Tibial nerve (tissue), 4 donors: ENCODE measurements at regions not wholly inside any gene's neighbourhood (a gene's known extent, or its start where the extent isn't known, plus 50 kb on each side); places are given as distances from the start of the nearest gene placed in this dataset.

Source experiments
- DNase-seq, 2 donors: peaks; one replicate each; pipeline ENCODE4 v3.0.0-alpha.2; 2019; ENCODE audit warnings: low spot score in 2 of 2
- H3K27ac ChIP-seq, 4 donors: fragments of 200-600 bp; sonication (generic) in 3 of 4; one replicate each; pipeline ENCODE4 v1.5.1; 2017 to 2019; ENCODE audit warnings: mild to moderate bottlenecking in 1 of 4
- H3K27me3 ChIP-seq, 2 donors: fragments of 200-600 bp; sonication (generic) in 1 of 2; one replicate each; pipeline versions ENCODE4 v1.5.1 to v1.6.0; 2017 to 2019
- H3K36me3 ChIP-seq, 3 donors: fragments of 200-600 bp; sonication (generic); one replicate each; pipeline ENCODE4 v1.5.1; 2018 to 2019
- H3K4me1 ChIP-seq, 4 donors: fragments of 200-600 bp; sonication (generic) in 3 of 4; one replicate each; pipeline ENCODE4 v1.5.1; 2017 to 2019
- H3K4me3 ChIP-seq, 4 donors: fragments of 200-600 bp; sonication (generic) in 3 of 4; one replicate each; pipeline ENCODE4 v1.5.1; 2017 to 2019; ENCODE audit warnings: mild to moderate bottlenecking in 1 of 4, moderate library complexity in 1 of 4
- H3K9me3 ChIP-seq, 4 donors: fragments of 200-600 bp; sonication (generic) in 3 of 4; one replicate each; pipeline ENCODE4 v1.5.1; 2017 to 2019
- EP300 ChIP-seq, 2 donors: sonication (generic); formaldehyde crosslinking; IDR thresholded peaks; one replicate each; pipeline ENCODE4 v1.6.1; 2017; ENCODE audit warnings: antibody characterized with exemption in 2 of 2, mild to moderate bottlenecking in 1 of 2
- POLR2A ChIP-seq, 2 donors: fragments of 450-650 bp; IDR thresholded peaks; one replicate each; pipeline ENCODE4 v1.6.1; 2017; ENCODE audit warnings: antibody characterized with exemption in 2 of 2, mild to moderate bottlenecking in 2 of 2, moderate library complexity in 2 of 2
- whole genome bisulfite sequencing, 2 donors: methylation state at CpG; one replicate each; pipeline ENCODE4 v1.1.5; 2018; 5-methylcytosine and 5-hydroxymethylcytosine counted together
- TF ChIP-seq, protein P1 (sequence below), 5 experiments: fragments of 200-600 bp in 3 of 5; fragments of 450-650 bp in 2 of 5; sonication (generic) in 3 of 5; IDR thresholded peaks; one replicate each; pipeline ENCODE4 v1.5.1; 2016 to 2019; ENCODE audit warnings: antibody characterized with exemption in 5 of 5, mild to moderate bottlenecking in 3 of 5, moderate library complexity in 2 of 5

DNA sequence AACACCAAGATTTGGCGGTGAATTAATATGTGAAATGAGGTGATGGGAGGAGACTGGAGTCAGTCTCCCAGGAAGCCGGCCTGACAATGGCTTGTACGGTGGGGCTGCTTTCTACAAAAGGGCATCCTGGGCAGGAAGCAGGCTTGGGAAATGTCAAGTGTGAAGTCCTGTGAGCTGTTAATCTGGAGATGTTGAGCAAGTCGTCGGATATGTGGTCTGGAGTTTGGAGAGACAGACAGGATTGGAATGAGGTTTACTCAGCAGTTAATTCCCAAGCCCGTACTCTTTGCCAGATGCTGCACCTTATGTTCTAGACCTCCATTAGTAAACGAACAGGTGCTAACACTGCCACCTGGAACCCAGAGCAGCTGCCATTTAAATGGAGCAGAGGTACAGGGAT is 107.7 kb upstream of the FOXC1 start:
- WGBS, 2 donors, result 65 to 67% methylated on average over 7 of the region's 7 CpGs
- H3K4me3 ChIP-seq, result no peak overlapping the region
- TF ChIP-seq POLR2A (IDR thresholded peaks at IDR 0.05) (no peak), EP300 (IDR thresholded peaks at IDR 0.05) (no peak)
- TF ChIP-seq, protein P1, sequence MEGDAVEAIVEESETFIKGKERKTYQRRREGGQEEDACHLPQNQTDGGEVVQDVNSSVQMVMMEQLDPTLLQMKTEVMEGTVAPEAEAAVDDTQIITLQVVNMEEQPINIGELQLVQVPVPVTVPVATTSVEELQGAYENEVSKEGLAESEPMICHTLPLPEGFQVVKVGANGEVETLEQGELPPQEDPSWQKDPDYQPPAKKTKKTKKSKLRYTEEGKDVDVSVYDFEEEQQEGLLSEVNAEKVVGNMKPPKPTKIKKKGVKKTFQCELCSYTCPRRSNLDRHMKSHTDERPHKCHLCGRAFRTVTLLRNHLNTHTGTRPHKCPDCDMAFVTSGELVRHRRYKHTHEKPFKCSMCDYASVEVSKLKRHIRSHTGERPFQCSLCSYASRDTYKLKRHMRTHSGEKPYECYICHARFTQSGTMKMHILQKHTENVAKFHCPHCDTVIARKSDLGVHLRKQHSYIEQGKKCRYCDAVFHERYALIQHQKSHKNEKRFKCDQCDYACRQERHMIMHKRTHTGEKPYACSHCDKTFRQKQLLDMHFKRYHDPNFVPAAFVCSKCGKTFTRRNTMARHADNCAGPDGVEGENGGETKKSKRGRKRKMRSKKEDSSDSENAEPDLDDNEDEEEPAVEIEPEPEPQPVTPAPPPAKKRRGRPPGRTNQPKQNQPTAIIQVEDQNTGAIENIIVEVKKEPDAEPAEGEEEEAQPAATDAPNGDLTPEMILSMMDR (IDR thresholded peaks at IDR 0.05), result no peak
- H3K4me1 ChIP-seq, result peaks cover 0 to 15% (median 0%) of the 10 kb centered on the region in 4 donors
- no peak overlapping the region for H3K27ac ChIP-seq
- no peaks in the 10 kb centered on the region for H3K27me3 ChIP-seq
- no peak for DNase-seq
- H3K36me3 ChIP-seq, result no peaks in the 10 kb centered on the region
- H3K9me3 ChIP-seq, result no peaks in the 10 kb centered on the region

DNA sequence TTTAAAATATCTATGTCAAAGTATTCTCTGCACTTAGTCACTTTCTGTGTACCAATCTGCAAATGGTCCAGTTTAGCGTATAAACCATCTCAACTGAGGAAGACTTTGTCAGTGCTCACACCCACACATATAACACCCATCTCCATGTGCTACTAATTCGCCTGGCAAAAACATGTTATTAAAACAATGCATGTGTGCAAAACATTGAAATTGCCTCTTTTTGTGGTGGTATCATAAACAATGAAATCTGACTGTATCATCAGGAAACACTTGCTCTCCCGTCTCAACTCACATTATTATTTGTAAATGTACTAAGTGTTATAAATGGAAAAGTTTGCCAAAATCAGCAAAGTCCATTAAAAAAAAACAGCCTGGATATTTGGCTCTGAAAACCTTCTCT is 105.9 kb upstream of the FOXC1 start:
- WGBS, 2 donors, result 18 to 48% methylated on average over 3 of the region's 3 CpGs
- Histone ChIP-seq H3K9me3 (no peaks in the 10 kb centered on the region), H3K27ac (no peak overlapping the region), H3K36me3 (no peaks in the 10 kb centered on the region), H3K4me3 (no peak overlapping the region), H3K4me1 (peaks cover 0 to 15% (median 0%) of the 10 kb centered on the region in 4 donors), H3K27me3 (no peaks in the 10 kb centered on the region)
- no peak for DNase-seq
- TF ChIP-seq EP300 (IDR thresholded peaks at IDR 0.05) (no peak), POLR2A (IDR thresholded peaks at IDR 0.05) (no peak)
- TF ChIP-seq, protein P1 (IDR thresholded peaks at IDR 0.05), result no peak

DNA sequence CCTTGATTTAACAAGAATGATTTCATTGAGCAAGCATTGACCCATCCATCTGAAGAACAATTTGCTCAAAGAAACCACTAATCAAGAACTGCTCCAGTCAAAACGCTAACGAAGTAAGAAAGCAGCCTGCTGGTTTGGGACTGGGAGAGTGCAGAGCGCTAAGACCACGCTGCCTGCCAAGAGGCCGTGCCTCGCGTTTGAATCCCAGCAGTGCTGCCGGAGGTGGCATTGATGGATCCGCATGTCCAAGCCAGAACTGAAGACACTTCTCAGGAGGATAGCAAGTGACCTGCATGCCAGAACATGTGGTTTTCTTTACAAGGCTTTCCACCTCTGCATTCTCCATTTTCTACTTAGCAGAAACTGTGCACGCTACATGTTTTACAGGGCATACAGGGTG is 105.2 kb upstream of the FOXC1 start:
- no peak for DNase-seq
- TF ChIP-seq POLR2A (IDR thresholded peaks at IDR 0.05) (no peak), EP300 (IDR thresholded peaks at IDR 0.05) (no peak)
- TF ChIP-seq, protein P1 (IDR thresholded peaks at IDR 0.05), result no peak
- Histone ChIP-seq H3K27me3 (no peaks in the 10 kb centered on the region), H3K27ac (no peak overlapping the region), H3K36me3 (no peaks in the 10 kb centered on the region), H3K4me1 (peaks cover 0 to 15% (median 0%) of the 10 kb centered on the region in 4 donors), H3K4me3 (no peak overlapping the region), H3K9me3 (no peaks in the 10 kb centered on the region)
- 60 to 79% methylated on average over 10 of the region's 10 CpGs for WGBS, 2 donors

DNA sequence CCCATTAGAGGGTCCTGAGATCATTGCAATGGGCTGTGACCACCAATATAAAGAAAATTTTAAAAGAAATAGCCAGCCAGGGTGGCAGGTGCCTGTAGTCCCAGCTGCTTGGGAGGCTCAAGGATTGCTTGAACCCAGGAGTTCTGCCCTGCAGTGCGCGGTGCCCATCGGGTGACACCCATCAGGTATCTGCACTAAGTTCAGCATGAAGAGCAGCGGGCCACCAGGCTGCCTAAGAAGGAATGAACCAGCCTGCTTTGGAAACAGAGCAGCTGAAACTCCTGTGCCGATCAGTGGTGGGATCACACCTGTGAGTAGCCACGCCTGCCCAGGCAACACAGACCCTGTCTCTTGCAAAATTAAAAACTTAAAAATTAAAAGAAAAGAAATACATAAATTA is 102.5 kb upstream of the FOXC1 start:
- no peak overlapping the region for H3K27ac ChIP-seq

DNA sequence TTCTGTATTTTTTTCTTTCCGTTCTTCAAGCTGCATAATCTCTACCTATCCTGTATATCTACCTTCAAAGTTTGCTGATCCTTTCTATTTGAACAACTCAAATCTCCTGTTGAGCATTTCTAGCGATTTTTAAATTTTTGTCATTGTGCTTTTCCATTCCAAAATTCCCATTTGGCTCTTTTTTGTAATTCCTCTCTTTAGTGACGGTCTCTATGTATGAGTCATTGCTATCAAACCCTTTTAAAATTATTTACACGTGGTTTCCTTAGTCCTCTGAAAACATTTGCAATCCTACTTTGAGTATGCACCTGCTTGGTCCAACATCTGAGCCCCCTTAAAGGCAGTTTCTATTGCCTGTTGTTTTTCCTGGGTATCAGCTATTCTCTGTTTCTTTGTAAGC is 100.5 kb upstream of the FOXC1 start:
- H3K36me3 ChIP-seq, result no peaks in the 10 kb centered on the region
- H3K4me1 ChIP-seq, result peaks cover 0 to 5% (median 0%) of the 10 kb centered on the region in 4 donors
- H3K9me3 ChIP-seq, result no peaks in the 10 kb centered on the region
- DNase-seq, result no peak
- H3K27ac ChIP-seq, result no peak overlapping the region
- 79% methylated on average over 4 of the region's 4 CpGs for WGBS, 2 donors
- TF ChIP-seq EP300 (IDR thresholded peaks at IDR 0.05), result no peak
- H3K27me3 ChIP-seq, result no peaks in the 10 kb centered on the region
- no peak overlapping the region for H3K4me3 ChIP-seq

More for the DNA sequence above, 102.5 kb upstream of the FOXC1 start:
- no peak for DNase-seq
- Histone ChIP-seq H3K4me1 (peaks cover 0 to 12% (median 0%) of the 10 kb centered on the region in 4 donors), H3K36me3 (no peaks in the 10 kb centered on the region), H3K4me3 (no peak overlapping the region), H3K27me3 (no peaks in the 10 kb centered on the region), H3K9me3 (no peaks in the 10 kb centered on the region)
- TF ChIP-seq, protein P1 (IDR thresholded peaks at IDR 0.05), result no peak
- TF ChIP-seq POLR2A (IDR thresholded peaks at IDR 0.05), result no peak
- no peak for TF ChIP-seq EP300 (IDR thresholded peaks at IDR 0.05)
- WGBS, 2 donors, result 88 to 91% methylated on average over 6 of the region's 6 CpGs

DNA sequence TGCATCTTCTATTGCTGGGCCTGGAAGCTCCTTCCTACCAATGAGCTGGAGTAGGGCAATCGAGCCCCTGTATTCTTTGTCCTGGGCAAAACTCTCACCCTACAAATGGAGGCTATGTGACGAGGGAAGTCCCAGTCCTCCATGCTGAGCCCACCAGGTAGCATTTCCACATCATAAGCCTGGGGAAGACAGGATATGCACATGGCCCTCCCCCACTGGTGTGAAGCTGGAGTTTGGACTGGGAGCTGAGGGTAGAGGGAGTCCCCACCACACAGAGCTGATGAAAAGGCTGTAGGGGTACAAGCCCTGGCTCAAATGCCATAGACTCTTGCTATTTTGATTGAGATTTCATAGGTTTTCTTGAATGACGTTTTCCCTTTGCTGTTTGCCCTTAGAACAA is 99.5 kb upstream of the FOXC1 start:
- 82 to 88% methylated on average over 3 of the region's 3 CpGs for WGBS, 2 donors
- no peak for TF ChIP-seq POLR2A (IDR thresholded peaks at IDR 0.05)
- TF ChIP-seq, protein P1 (IDR thresholded peaks at IDR 0.05), result no peak
- H3K27me3 ChIP-seq, result no peaks in the 10 kb centered on the region
- H3K9me3 ChIP-seq, result peaks cover 0 to 3% (median 0%) of the 10 kb centered on the region in 4 donors
- no peak for DNase-seq
- no peaks in the 10 kb centered on the region for H3K4me1 ChIP-seq
- no peak overlapping the region for H3K4me3 ChIP-seq
- H3K36me3 ChIP-seq, result no peaks in the 10 kb centered on the region
- no peak overlapping the region for H3K27ac ChIP-seq
